A549 (cell line): ENCODE measurements at regions not wholly inside any gene's neighbourhood (a gene's known extent, or its start where the extent isn't known, plus 50 kb on each side); places are given as distances from the start of the nearest gene placed in this dataset.
A peak's percentile ranks its signal among the peaks of the same experiment; 100 is the strongest.

Experiments
- ATAC-seq, 2 experiments: fragments of 200-7000 bp in 1 of 2; fragments of >200 bp in 1 of 2; cut with Nextera tagmentation in 1 of 2; cut with Tn5 transposase in 1 of 2; 3 replicates each; pipeline versions ENCODE4 v1.8.0 to v1.9.1; 2018 to 2020; ENCODE audit warnings: mild to moderate bottlenecking in 1 of 2, moderate library complexity in 1 of 2
- CTCF ChIA-PET: fragments of 300-600 bp; sonication (Branson Sonifier 250); formaldehyde crosslinking; extraction: SDS; loops from one replicate; lab custom pipeline; 2021; ENCODE audit warnings: antibody characterized with exemption, inconsistent platforms; lab: Yijun Ruan, JAX
- POLR2A ChIA-PET: fragments of 350-600 bp; formaldehyde crosslinking; extraction: SDS; loops from one replicate; lab custom pipeline; 2021; ENCODE audit warnings: antibody characterized with exemption, inconsistent platforms; lab: Yijun Ruan, JAX
- DNase-seq, 2 experiments: peaks; one replicate each; pipeline versions ENCODE4 v3.0.0 to v3.0.0-alpha.2; 2011 to 2016; ENCODE audit warnings: low read depth in 1 of 2, low spot score in 1 of 2
- FAIRE-seq: peaks from 2 replicates; lab custom pipeline; 2011; peaks lifted over from hg19 to GRCh38; lab: Jason Lieb, UNC
- H3K27ac ChIP-seq, 2 experiments: fragments of >200 bp; sonication (Bioruptor Twin); formaldehyde crosslinking; 3 replicates each; pipeline ENCODE4 v1.5.1; 2016 to 2017
- H3K4me1 ChIP-seq: fragments of >200 bp; sonication (Bioruptor Twin); formaldehyde crosslinking; 3 replicates; pipeline ENCODE4 v1.6.1; 2016
- H3K4me2 ChIP-seq: fragments of >200 bp; sonication (Bioruptor Twin); formaldehyde crosslinking; 3 replicates; pipeline ENCODE4 v1.6.1; 2016
- H3K4me3 ChIP-seq: fragments of >200 bp; sonication (Bioruptor Twin); formaldehyde crosslinking; 3 replicates; pipeline ENCODE4 v1.5.1; 2016
- H3K9me3 ChIP-seq: fragments of >200 bp; sonication (Bioruptor Twin); formaldehyde crosslinking; 3 replicates; pipeline ENCODE4 v1.6.1; 2016
- ATOH8 ChIP-seq: fragments of 250-450 bp; sonication (Bioruptor Pico); IDR thresholded peaks from 2 replicates; pipeline ENCODE4 v1.5.0; 2020; ENCODE audit warnings: low read depth, mild to moderate bottlenecking, moderate library complexity
- CBX2 ChIP-seq: fragments of 200-600 bp; sonication (generic); IDR thresholded peaks from 2 replicates; pipeline ENCODE4 v1.6.1; 2016; ENCODE audit warnings: low read depth, mild to moderate bottlenecking, borderline replicate concordance
- CEBPB ChIP-seq, 2 experiments: fragments of >200 bp in 1 of 2; sonication (Bioruptor Twin) in 1 of 2; formaldehyde crosslinking in 1 of 2; IDR thresholded peaks; 2 replicates each; pipeline ENCODE4 v1.6.1; 2012 to 2016
- EHF ChIP-seq: fragments of 250-450 bp; sonication (Bioruptor Pico); IDR thresholded peaks from 2 replicates; pipeline ENCODE4 v1.5.0; 2020; ENCODE audit warnings: mild to moderate bottlenecking
- EP300 ChIP-seq, 2 experiments: fragments of >200 bp; sonication (Bioruptor Twin); formaldehyde crosslinking; IDR thresholded peaks; 2 replicates in 1 of 2; 3 replicates in 1 of 2; pipeline ENCODE4 v1.6.1; 2016 to 2017
- FOXS1 ChIP-seq: fragments of 250-450 bp; sonication (Bioruptor Pico); IDR thresholded peaks from 2 replicates; pipeline ENCODE4 v1.5.0; 2020; ENCODE audit warnings: mild to moderate bottlenecking, moderate library complexity
- HES2 ChIP-seq: fragments of >200 bp; sonication (Bioruptor Twin); formaldehyde crosslinking; IDR thresholded peaks from 2 replicates; pipeline ENCODE4 v1.6.1; 2016
- KDM1A ChIP-seq: fragments of 200-600 bp; sonication (generic); IDR thresholded peaks from 2 replicates; pipeline ENCODE4 v1.6.1; 2016; ENCODE audit warnings: low read depth, mild to moderate bottlenecking
- MAFK ChIP-seq: fragments of 450-650 bp; IDR thresholded peaks from 2 replicates; pipeline ENCODE4 v1.6.1; 2014; ENCODE audit not compliant: partially characterized antibody
- MAX ChIP-seq: IDR thresholded peaks from 2 replicates; pipeline ENCODE4 v1.6.1; 2012
- MYC ChIP-seq: IDR thresholded peaks from 2 replicates; pipeline ENCODE4 v1.6.1; 2012; ENCODE audit warnings: mild to moderate bottlenecking, inconsistent platforms, low read length, improper control_type of control experiment, borderline replicate concordance
- NFE2L2 ChIP-seq: fragments of 150-350 bp; conservative IDR thresholded peaks from 2 replicates; pipeline ENCODE4 v1.6.1; 2014; ENCODE audit warnings: low read length
- NPAS2 ChIP-seq: fragments of 250-450 bp; sonication (Bioruptor Pico); IDR thresholded peaks from 2 replicates; pipeline ENCODE4 v1.8.0; 2022; ENCODE audit warnings: mild to moderate bottlenecking, moderate library complexity, borderline replicate concordance
- PHF8 ChIP-seq: fragments of 200-600 bp; sonication (generic); IDR thresholded peaks from 2 replicates; pipeline ENCODE4 v1.6.1; 2016; ENCODE audit warnings: low read depth, mild to moderate bottlenecking, antibody characterized with exemption, moderate library complexity, borderline replicate concordance
- RFX5 ChIP-seq: fragments of 450-650 bp; IDR thresholded peaks from 2 replicates; pipeline ENCODE4 v1.7.1; 2014; ENCODE audit warnings: antibody characterized with exemption, mild to moderate bottlenecking, moderate library complexity
- RNF2 ChIP-seq: fragments of 200-600 bp; sonication (generic); IDR thresholded peaks from 2 replicates; pipeline ENCODE4 v1.6.1; 2016; ENCODE audit warnings: low read depth, mild to moderate bottlenecking, antibody characterized with exemption, moderate library complexity, borderline replicate concordance
- USF2 ChIP-seq: fragments of 450-650 bp; IDR thresholded peaks from 2 replicates; pipeline ENCODE4 v1.6.1; 2014; ENCODE audit warnings: antibody characterized with exemption
- ZFP36 ChIP-seq: fragments of 450-650 bp; IDR thresholded peaks from 2 replicates; pipeline ENCODE4 v1.6.1; 2014; ENCODE audit warnings: borderline replicate concordance; ENCODE audit not compliant: partially characterized antibody
- ZNF302 ChIP-seq: fragments of 250-450 bp; sonication (Bioruptor Pico); IDR thresholded peaks from 2 replicates; pipeline ENCODE4 v1.9.0; 2021; ENCODE audit warnings: inconsistent platforms, mild to moderate bottlenecking, moderate library complexity
- ZSCAN20 ChIP-seq: fragments of 250-450 bp; sonication (Bioruptor Pico); IDR thresholded peaks from 2 replicates; pipeline ENCODE4 v1.8.0; 2022; ENCODE audit warnings: mild to moderate bottlenecking, moderate library complexity
- WGBS: methylation state at CpG from one replicate; pipeline ENCODE4 v1.1.6; 2017; ENCODE audit errors: missing lambda C conversion rate; 5-methylcytosine and 5-hydroxymethylcytosine counted together
- TF ChIP-seq, protein P1 (sequence below): fragments of >200 bp; sonication (Bioruptor Twin); formaldehyde crosslinking; IDR thresholded peaks from 3 replicates; pipeline ENCODE4 v1.5.1; 2016
- TF ChIP-seq, protein P2 (sequence below): fragments of 150-350 bp; IDR thresholded peaks from 2 replicates; pipeline ENCODE4 v1.6.1; 2014; ENCODE audit warnings: low read depth, mild to moderate bottlenecking, low read length
- TF ChIP-seq, protein P3 (sequence below): IDR thresholded peaks from 2 replicates; pipeline ENCODE4 v1.6.1; 2012; ENCODE audit warnings: low read depth, borderline replicate concordance

GRCh38 chr9:108052431-108053080, 563.0 kb upstream of the KLF4 start:
- POLR2A ChIA-PET = no interaction called here
- ATAC-seq = no peak

GRCh38 chr9:108050894-108051293, 561.3 kb upstream of the KLF4 start:
- Histone ChIP-seq H3K27ac (peak overlapping the region; percentile 88 to 92; a peak in 5 of 6 replicates), H3K4me3 (no peak overlapping the region), H3K4me2 (no peak overlapping the region), H3K9me3 (no peaks in the 10 kb centered on the region), H3K4me1 (peaks cover 39% of the 10 kb centered on the region)
- no peak for FAIRE-seq
- WGBS = 84% methylated on average over 4 of the region's 4 CpGs
- CTCF ChIA-PET = interaction anchor here (0.5 to 1.0 kb wide), 3 partner anchors 42 to 796 kb away, joined by 3 to 4 read pairs (median 3); no protein-coding TSS in a partner anchor
- DNase-seq = no peak
- POLR2A ChIA-PET = no interaction called here
- no peak for ATAC-seq
- TF ChIP-seq MAX (no peak), NFE2L2 (no peak), RFX5 (no peak), MAFK (no peak), CBX2 (no peak), MYC (no peak), ZFP36 (no peak), PHF8 (no peak), ZSCAN20 (CRISPR knock-in tag) (no peak), KDM1A (no peak), CEBPB (IDR thresholded peaks at IDR 0.05) (no peak), EHF (CRISPR knock-in tag) (no peak), USF2 (no peak)
- TF ChIP-seq, protein P1, sequence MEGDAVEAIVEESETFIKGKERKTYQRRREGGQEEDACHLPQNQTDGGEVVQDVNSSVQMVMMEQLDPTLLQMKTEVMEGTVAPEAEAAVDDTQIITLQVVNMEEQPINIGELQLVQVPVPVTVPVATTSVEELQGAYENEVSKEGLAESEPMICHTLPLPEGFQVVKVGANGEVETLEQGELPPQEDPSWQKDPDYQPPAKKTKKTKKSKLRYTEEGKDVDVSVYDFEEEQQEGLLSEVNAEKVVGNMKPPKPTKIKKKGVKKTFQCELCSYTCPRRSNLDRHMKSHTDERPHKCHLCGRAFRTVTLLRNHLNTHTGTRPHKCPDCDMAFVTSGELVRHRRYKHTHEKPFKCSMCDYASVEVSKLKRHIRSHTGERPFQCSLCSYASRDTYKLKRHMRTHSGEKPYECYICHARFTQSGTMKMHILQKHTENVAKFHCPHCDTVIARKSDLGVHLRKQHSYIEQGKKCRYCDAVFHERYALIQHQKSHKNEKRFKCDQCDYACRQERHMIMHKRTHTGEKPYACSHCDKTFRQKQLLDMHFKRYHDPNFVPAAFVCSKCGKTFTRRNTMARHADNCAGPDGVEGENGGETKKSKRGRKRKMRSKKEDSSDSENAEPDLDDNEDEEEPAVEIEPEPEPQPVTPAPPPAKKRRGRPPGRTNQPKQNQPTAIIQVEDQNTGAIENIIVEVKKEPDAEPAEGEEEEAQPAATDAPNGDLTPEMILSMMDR = no peak

More at GRCh38 chr9:108052431-108053080, 563.0 kb upstream of the KLF4 start:
- H3K27ac ChIP-seq = peak overlapping the region; percentile 19 to 88; a peak in 5 of 6 replicates
- CTCF ChIA-PET = interaction anchor here (1.0 to 3.1 kb wide), 4 partner anchors 30 to 575 kb away, joined by 3 to 12 read pairs (median 3); no protein-coding TSS in a partner anchor
- H3K9me3 ChIP-seq = no peaks in the 10 kb centered on the region
- no peak overlapping the region for H3K4me3 ChIP-seq
- H3K4me1 ChIP-seq = peaks cover 47% of the 10 kb centered on the region
- DNase-seq = no peak
- no peak overlapping the region for H3K4me2 ChIP-seq
- FAIRE-seq = no peak
- TF ChIP-seq HES2 (no peak), NFE2L2 (no peak), NPAS2 (CRISPR knock-in tag) (no peak), CEBPB (IDR thresholded peaks at IDR 0.05) (no peak), USF2 (no peak), MAFK (no peak), RNF2 (no peak), ATOH8 (CRISPR knock-in tag) (no peak), EP300 (IDR thresholded peaks at IDR 0.05) (no peak), ZNF302 (no peak), FOXS1 (CRISPR knock-in tag) (no peak)
- TF ChIP-seq, protein P2, sequence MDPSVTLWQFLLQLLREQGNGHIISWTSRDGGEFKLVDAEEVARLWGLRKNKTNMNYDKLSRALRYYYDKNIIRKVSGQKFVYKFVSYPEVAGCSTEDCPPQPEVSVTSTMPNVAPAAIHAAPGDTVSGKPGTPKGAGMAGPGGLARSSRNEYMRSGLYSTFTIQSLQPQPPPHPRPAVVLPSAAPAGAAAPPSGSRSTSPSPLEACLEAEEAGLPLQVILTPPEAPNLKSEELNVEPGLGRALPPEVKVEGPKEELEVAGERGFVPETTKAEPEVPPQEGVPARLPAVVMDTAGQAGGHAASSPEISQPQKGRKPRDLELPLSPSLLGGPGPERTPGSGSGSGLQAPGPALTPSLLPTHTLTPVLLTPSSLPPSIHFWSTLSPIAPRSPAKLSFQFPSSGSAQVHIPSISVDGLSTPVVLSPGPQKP = no peak
- TF ChIP-seq, protein P3, sequence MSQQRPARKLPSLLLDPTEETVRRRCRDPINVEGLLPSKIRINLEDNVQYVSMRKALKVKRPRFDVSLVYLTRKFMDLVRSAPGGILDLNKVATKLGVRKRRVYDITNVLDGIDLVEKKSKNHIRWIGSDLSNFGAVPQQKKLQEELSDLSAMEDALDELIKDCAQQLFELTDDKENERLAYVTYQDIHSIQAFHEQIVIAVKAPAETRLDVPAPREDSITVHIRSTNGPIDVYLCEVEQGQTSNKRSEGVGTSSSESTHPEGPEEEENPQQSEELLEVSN = no peak
- TF ChIP-seq, protein P1 = no peak
- WGBS = 95% methylated on average over 7 of the region's 7 CpGs
